ENCODE measurements at regions not wholly inside any gene's neighbourhood (a gene's known extent, or its start where the extent isn't known, plus 50 kb on each side); places are given as distances from the start of the nearest gene placed in this dataset.

- intact Hi-C loops (cut with DNase I), result no loop called here
- TF ChIP-seq CTCF (IDR thresholded peaks at IDR 0.05), result no peak
- DNase-seq, result no peak
- H3K27ac ChIP-seq, result no peak overlapping the region
- no peaks in the 10 kb centered on the region for H3K4me1 ChIP-seq
- H3K9me3 ChIP-seq, result no peaks in the 10 kb centered on the region
- H3K27me3 ChIP-seq, result no peaks in the 10 kb centered on the region
- no peaks in the 10 kb centered on the region for H3K36me3 ChIP-seq
- ATAC-seq, result no peak
- H3K4me3 ChIP-seq, result no peak overlapping the region
Observed at GRCh38 chr6:149260214-149260874, 57.2 kb upstream of the TAB2 start.

GRCh38 chr6:149261364-149262040 lies 56.0 kb upstream of the TAB2 start:
- no peaks in the 10 kb centered on the region for H3K36me3 ChIP-seq
- no peaks in the 10 kb centered on the region for H3K4me1 ChIP-seq
- intact Hi-C loops (cut with DNase I), result no loop called here
- H3K9me3 ChIP-seq, result no peaks in the 10 kb centered on the region
- H3K27ac ChIP-seq, result no peak overlapping the region
- H3K27me3 ChIP-seq, result no peaks in the 10 kb centered on the region
- DNase-seq (no peak), ATAC-seq (no peak)
- H3K4me3 ChIP-seq, result no peak overlapping the region
- no peak for TF ChIP-seq CTCF (IDR thresholded peaks at IDR 0.05)

- ATAC-seq (no peak), DNase-seq (no peak)
- TF ChIP-seq CTCF (IDR thresholded peaks at IDR 0.05), result no peak
- H3K4me3 ChIP-seq, result no peak overlapping the region
- no peaks in the 10 kb centered on the region for H3K4me1 ChIP-seq
- H3K27me3 ChIP-seq, result no peaks in the 10 kb centered on the region
- H3K9me3 ChIP-seq, result no peaks in the 10 kb centered on the region
- no peak overlapping the region for H3K27ac ChIP-seq
- H3K36me3 ChIP-seq, result no peaks in the 10 kb centered on the region
- intact Hi-C loops (cut with DNase I), result no loop called here
Observed at GRCh38 chr6:149263321-149263720, 54.2 kb upstream of the TAB2 start.

- no peak for DNase-seq
- no peaks in the 10 kb centered on the region for H3K4me1 ChIP-seq
- H3K36me3 ChIP-seq, result no peaks in the 10 kb centered on the region
- H3K9me3 ChIP-seq, result no peaks in the 10 kb centered on the region
- H3K27ac ChIP-seq, result no peak overlapping the region
- H3K4me3 ChIP-seq, result no peak overlapping the region
- ATAC-seq, result no peak
- no peak for TF ChIP-seq CTCF (IDR thresholded peaks at IDR 0.05)
- intact Hi-C loops (cut with DNase I), result no loop called here
- no peaks in the 10 kb centered on the region for H3K27me3 ChIP-seq
Observed at GRCh38 chr6:149264629-149265028, 52.9 kb upstream of the TAB2 start.

GRCh38 chr6:149265945-149266344 lies 51.6 kb upstream of the TAB2 start:
- ATAC-seq (no peak), DNase-seq (no peak)
- no peaks in the 10 kb centered on the region for H3K27me3 ChIP-seq
- no peaks in the 10 kb centered on the region for H3K9me3 ChIP-seq
- intact Hi-C loops (cut with DNase I), result no loop called here
- no peak for TF ChIP-seq CTCF (IDR thresholded peaks at IDR 0.05)
- no peaks in the 10 kb centered on the region for H3K36me3 ChIP-seq
- no peaks in the 10 kb centered on the region for H3K4me1 ChIP-seq
- no peak overlapping the region for H3K27ac ChIP-seq
- no peak overlapping the region for H3K4me3 ChIP-seq

All from upper lobe of right lung (tissue), 1 donor.